HEK293T (cell line): ENCODE measurements at regions not wholly inside any gene's neighbourhood (a gene's known extent, or its start where the extent isn't known, plus 50 kb on each side); places are given as distances from the start of the nearest gene placed in this dataset.

ENCODE experiments used
- CTCF ChIA-PET: fragments of 350-600 bp; formaldehyde crosslinking; extraction: SDS; loops from one replicate; lab custom pipeline; 2021; ENCODE audit warnings: antibody characterized with exemption, inconsistent platforms; lab: Yijun Ruan, JAX
- POLR2A ChIA-PET: fragments of 350-600 bp; formaldehyde crosslinking; extraction: SDS; loops from one replicate; lab custom pipeline; 2020; ENCODE audit warnings: antibody characterized with exemption, inconsistent platforms; lab: Yijun Ruan, JAX
- DNase-seq: peaks from one replicate; pipeline ENCODE4 v3.0.0; 2012; ENCODE audit warnings: mixed read lengths; ENCODE audit errors: extremely low spot score
- ARNT ChIP-seq: fragments of 450-650 bp; IDR thresholded peaks from 2 replicates; pipeline ENCODE4 v1.6.1; 2017; ENCODE audit warnings: mild to moderate bottlenecking
- BHLHE40 ChIP-seq: fragments of 450-650 bp; IDR thresholded peaks from 2 replicates; pipeline ENCODE4 v1.6.1; 2016; ENCODE audit warnings: mild to moderate bottlenecking, moderate library complexity, borderline replicate concordance
- CTBP1 ChIP-seq: fragments of 450-650 bp; IDR thresholded peaks from 2 replicates; pipeline ENCODE4 v1.6.1; 2016; ENCODE audit warnings: borderline replicate concordance
- ELF4 ChIP-seq: fragments of 450-650 bp; IDR thresholded peaks from 2 replicates; pipeline ENCODE4 v1.6.1; 2017; ENCODE audit warnings: antibody characterized with exemption
- FOXA1 ChIP-seq: fragments of 450-650 bp; IDR thresholded peaks from 2 replicates; pipeline ENCODE4 v1.6.1; 2016; ENCODE audit warnings: mild to moderate bottlenecking
- FOXK2 ChIP-seq: fragments of 450-650 bp; IDR thresholded peaks from 2 replicates; pipeline ENCODE4 v1.6.1; 2016; ENCODE audit warnings: mild to moderate bottlenecking
- FOXM1 ChIP-seq: fragments of 450-650 bp; IDR thresholded peaks from 2 replicates; pipeline ENCODE4 v1.6.1; 2017; ENCODE audit warnings: mild to moderate bottlenecking, borderline replicate concordance
- HDGF ChIP-seq: fragments of 450-650 bp; IDR thresholded peaks from 2 replicates; pipeline ENCODE4 v1.6.1; 2017; ENCODE audit warnings: antibody characterized with exemption, borderline replicate concordance
- L3MBTL2 ChIP-seq: fragments of 450-650 bp; conservative IDR thresholded peaks from 2 replicates; pipeline ENCODE4 v1.6.1; 2016; ENCODE audit warnings: mild to moderate bottlenecking
- LEF1 ChIP-seq: fragments of 450-650 bp; IDR thresholded peaks from 2 replicates; pipeline ENCODE4 v1.6.1; 2017; ENCODE audit warnings: mild to moderate bottlenecking, borderline replicate concordance
- NFRKB ChIP-seq: fragments of 450-650 bp; IDR thresholded peaks from 2 replicates; pipeline ENCODE4 v1.6.1; 2016; ENCODE audit warnings: mild to moderate bottlenecking, moderate library complexity
- PKNOX1 ChIP-seq: fragments of 450-650 bp; IDR thresholded peaks from 2 replicates; pipeline ENCODE4 v1.6.1; 2016
- SP1 ChIP-seq: fragments of 450-650 bp; IDR thresholded peaks from 2 replicates; pipeline ENCODE4 v1.6.1; 2017
- SUZ12 ChIP-seq: fragments of 450-650 bp; IDR thresholded peaks from 2 replicates; pipeline ENCODE4 v1.6.1; 2016; ENCODE audit warnings: mild to moderate bottlenecking
- TARDBP ChIP-seq: fragments of 450-650 bp; IDR thresholded peaks from 2 replicates; pipeline ENCODE4 v1.6.1; 2016
- ZNF384 ChIP-seq: fragments of 450-650 bp; IDR thresholded peaks from 2 replicates; pipeline ENCODE4 v1.6.1; 2016

GRCh38 chr2:88853403-88853790 lies 161.9 kb downstream of the RPIA start:
- ChIA-PET POLR2A (no interaction called here), CTCF (interaction anchor here (0.7 kb wide), 1 partner anchor 16 kb away, joined by 4 read pairs; no protein-coding TSS in a partner anchor)
- DNase-seq = no peak
- no peak for TF ChIP-seq L3MBTL2
- no peak for TF ChIP-seq FOXM1
- no peak for TF ChIP-seq HDGF
- TF ChIP-seq TARDBP = no peak
- TF ChIP-seq BHLHE40 = no peak
- TF ChIP-seq FOXA1 = no peak
- no peak for TF ChIP-seq SP1
- no peak for TF ChIP-seq ARNT
- TF ChIP-seq CTBP1 = no peak
- no peak for TF ChIP-seq ZNF384
- no peak for TF ChIP-seq SUZ12
- TF ChIP-seq LEF1 = no peak
- TF ChIP-seq FOXK2 = no peak
- TF ChIP-seq PKNOX1 = no peak
- TF ChIP-seq NFRKB = no peak
- no peak for TF ChIP-seq ELF4

GRCh38 chr2:88854528-88854927 lies 163.1 kb downstream of the RPIA start:
- TF ChIP-seq SP1 (no peak), SUZ12 (no peak), BHLHE40 (no peak)
- ChIA-PET POLR2A (no interaction called here), CTCF (no interaction called here)
- DNase-seq = no peak

- POLR2A ChIA-PET = no interaction called here
- no peak for TF ChIP-seq ZNF384
- no peak for TF ChIP-seq TARDBP
- TF ChIP-seq HDGF = no peak
- TF ChIP-seq SUZ12 = no peak
- no peak for TF ChIP-seq LEF1
- no peak for TF ChIP-seq FOXM1
- TF ChIP-seq L3MBTL2 = no peak
- no peak for TF ChIP-seq SP1
- no peak for TF ChIP-seq NFRKB
- no peak for TF ChIP-seq FOXK2
- no peak for TF ChIP-seq BHLHE40
- TF ChIP-seq CTBP1 = no peak
- no peak for TF ChIP-seq PKNOX1
- no peak for TF ChIP-seq FOXA1
- no peak for TF ChIP-seq ARNT
- DNase-seq = no peak
- CTCF ChIA-PET = interaction anchor here (0.8 kb wide), 1 partner anchor 25 kb away, joined by 4 read pairs; no protein-coding TSS in a partner anchor
Measured at GRCh38 chr2:88855620-88856408, 164.3 kb downstream of the RPIA start.

- DNase-seq = no peak
- TF ChIP-seq PKNOX1 = no peak
- TF ChIP-seq FOXM1 = no peak
- no peak for TF ChIP-seq NFRKB
- CTCF ChIA-PET = interaction anchor here (0.8 kb wide), 1 partner anchor 24 kb away, joined by 4 read pairs; no protein-coding TSS in a partner anchor
- POLR2A ChIA-PET = no interaction called here
Measured at GRCh38 chr2:88856409-88857135, 165.1 kb downstream of the RPIA start.

GRCh38 chr2:88857274-88857741 lies 165.8 kb downstream of the RPIA start:
- TF ChIP-seq NFRKB (no peak), LEF1 (no peak), ZNF384 (no peak), FOXA1 (no peak), FOXM1 (no peak), PKNOX1 (no peak), SP1 (no peak), L3MBTL2 (no peak), ARNT (no peak)
- ChIA-PET POLR2A (no interaction called here), CTCF (no interaction called here)
- DNase-seq = no peak

- DNase-seq = no peak
- ChIA-PET CTCF (interaction anchor here (1.2 kb wide), 1 partner anchor 118 kb away, joined by 3 read pairs; no protein-coding TSS in a partner anchor), POLR2A (no interaction called here)
- TF ChIP-seq LEF1 (no peak), L3MBTL2 (no peak), PKNOX1 (no peak), ARNT (no peak), CTBP1 (no peak), FOXM1 (no peak), ZNF384 (no peak)
Measured at GRCh38 chr2:88857951-88858411, 166.5 kb downstream of the RPIA start.
